OCI-LY7 (cell line): ENCODE measurements at regions not wholly inside any gene's neighbourhood (a gene's known extent, or its start where the extent isn't known, plus 50 kb on each side); places are given as distances from the start of the nearest gene placed in this dataset.

Experiments
- CTCF ChIP-seq: fragments of 200-600 bp; sonication (generic); conservative IDR thresholded peaks from 2 replicates; pipeline ENCODE4 v1.5.1; 2014; ENCODE audit warnings: mild to moderate bottlenecking, antibody characterized with exemption, low read length, moderate library complexity, mixed read lengths
- EZH2phosphoT487 ChIP-seq: fragments of 200-600 bp; sonication (generic); IDR thresholded peaks from 2 replicates; pipeline ENCODE4 v1.6.1; 2018; ENCODE audit warnings: low read depth, borderline replicate concordance, mild to moderate bottlenecking, mixed run types, antibody characterized with exemption, low read length, moderate library complexity, mixed read lengths

GRCh38 chr7:119988401-119988800 lies 284.6 kb upstream of the KCND2 start:
- no peak for TF ChIP-seq CTCF
- no peak for TF ChIP-seq EZH2phosphoT487
